Colonic mucosa (tissue), 4 donors: ENCODE measurements at regions not wholly inside any gene's neighbourhood (a gene's known extent, or its start where the extent isn't known, plus 50 kb on each side); places are given as distances from the start of the nearest gene placed in this dataset.

ENCODE experiments used
- DNase-seq: peaks from one replicate; pipeline ENCODE4 v3.0.0-alpha.2; 2020
- H3K27ac ChIP-seq: fragments of 200-600 bp; one replicate; pipeline ENCODE4 v1.8.0; 2021
- H3K27me3 ChIP-seq: fragments of 200-600 bp; one replicate; pipeline ENCODE4 v1.8.0; 2021
- H3K36me3 ChIP-seq: fragments of 200-600 bp; one replicate; pipeline ENCODE4 v1.8.0; 2021
- H3K4me1 ChIP-seq: fragments of 200-600 bp; one replicate; pipeline ENCODE4 v1.8.0; 2021; ENCODE audit warnings: mild to moderate bottlenecking
- H3K4me3 ChIP-seq: fragments of 200-600 bp; one replicate; pipeline ENCODE4 v1.8.0; 2021
- H3K9ac ChIP-seq, 2 donors: one replicate each; pipeline ENCODE4 v1.7.0; 2013; ENCODE audit warnings: control low read depth in 2 of 2, low read depth in 2 of 2, low read length in 2 of 2
- H3K9me3 ChIP-seq: fragments of 200-600 bp; one replicate; pipeline ENCODE4 v1.8.0; 2021
- intact Hi-C: fragments of 100-400 bp; cut with DNase I; formaldehyde crosslinking; loops from one replicate; pipeline ENCODE4 v1.14.1; 2022
- TF ChIP-seq, protein P1 (sequence below): fragments of 200-600 bp; IDR thresholded peaks from one replicate; pipeline ENCODE4 v1.8.0; 2022; ENCODE audit warnings: antibody characterized with exemption, mild to moderate bottlenecking
- donor health status: healthy.
- donor health status: DM: no; HTN: no; CAD: no.
- donor health status: DM: no; HTN: no; CAD: no.

DNA sequence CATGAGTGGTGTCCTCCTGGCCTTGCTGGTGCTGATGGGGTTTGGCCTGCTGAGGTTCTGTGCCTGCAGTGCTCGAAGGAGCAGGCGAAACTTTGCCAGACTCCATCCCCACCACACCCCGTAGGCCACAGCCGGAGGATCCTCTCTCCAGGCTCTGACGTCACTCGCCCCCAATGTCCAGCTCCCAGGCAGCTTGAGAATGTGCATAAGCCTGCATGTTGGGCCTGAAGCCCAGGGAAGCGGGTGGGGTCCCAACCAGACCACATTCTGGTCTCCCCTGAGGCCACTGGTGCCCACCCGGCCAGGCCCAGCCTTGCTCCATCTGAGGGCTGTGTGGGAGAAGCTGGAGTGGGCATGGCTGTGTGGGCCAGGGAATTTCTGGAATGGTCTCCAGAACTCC, 109.8 kb downstream of the ASB7 start:
- TF ChIP-seq, protein P1, sequence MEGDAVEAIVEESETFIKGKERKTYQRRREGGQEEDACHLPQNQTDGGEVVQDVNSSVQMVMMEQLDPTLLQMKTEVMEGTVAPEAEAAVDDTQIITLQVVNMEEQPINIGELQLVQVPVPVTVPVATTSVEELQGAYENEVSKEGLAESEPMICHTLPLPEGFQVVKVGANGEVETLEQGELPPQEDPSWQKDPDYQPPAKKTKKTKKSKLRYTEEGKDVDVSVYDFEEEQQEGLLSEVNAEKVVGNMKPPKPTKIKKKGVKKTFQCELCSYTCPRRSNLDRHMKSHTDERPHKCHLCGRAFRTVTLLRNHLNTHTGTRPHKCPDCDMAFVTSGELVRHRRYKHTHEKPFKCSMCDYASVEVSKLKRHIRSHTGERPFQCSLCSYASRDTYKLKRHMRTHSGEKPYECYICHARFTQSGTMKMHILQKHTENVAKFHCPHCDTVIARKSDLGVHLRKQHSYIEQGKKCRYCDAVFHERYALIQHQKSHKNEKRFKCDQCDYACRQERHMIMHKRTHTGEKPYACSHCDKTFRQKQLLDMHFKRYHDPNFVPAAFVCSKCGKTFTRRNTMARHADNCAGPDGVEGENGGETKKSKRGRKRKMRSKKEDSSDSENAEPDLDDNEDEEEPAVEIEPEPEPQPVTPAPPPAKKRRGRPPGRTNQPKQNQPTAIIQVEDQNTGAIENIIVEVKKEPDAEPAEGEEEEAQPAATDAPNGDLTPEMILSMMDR, result no peak
- no peaks in the 10 kb centered on the region for H3K27me3 ChIP-seq
- no peaks in the 10 kb centered on the region for H3K4me1 ChIP-seq
- peak overlapping the region in 1 of 2 donors; percentile 35 for H3K9ac ChIP-seq
- no peak overlapping the region for H3K27ac ChIP-seq
- H3K9me3 ChIP-seq, result no peaks in the 10 kb centered on the region
- DNase-seq, result peak; percentile 36
- H3K4me3 ChIP-seq, result no peak overlapping the region
- H3K36me3 ChIP-seq, result no peaks in the 10 kb centered on the region
- intact Hi-C loops, result no loop called here

DNA sequence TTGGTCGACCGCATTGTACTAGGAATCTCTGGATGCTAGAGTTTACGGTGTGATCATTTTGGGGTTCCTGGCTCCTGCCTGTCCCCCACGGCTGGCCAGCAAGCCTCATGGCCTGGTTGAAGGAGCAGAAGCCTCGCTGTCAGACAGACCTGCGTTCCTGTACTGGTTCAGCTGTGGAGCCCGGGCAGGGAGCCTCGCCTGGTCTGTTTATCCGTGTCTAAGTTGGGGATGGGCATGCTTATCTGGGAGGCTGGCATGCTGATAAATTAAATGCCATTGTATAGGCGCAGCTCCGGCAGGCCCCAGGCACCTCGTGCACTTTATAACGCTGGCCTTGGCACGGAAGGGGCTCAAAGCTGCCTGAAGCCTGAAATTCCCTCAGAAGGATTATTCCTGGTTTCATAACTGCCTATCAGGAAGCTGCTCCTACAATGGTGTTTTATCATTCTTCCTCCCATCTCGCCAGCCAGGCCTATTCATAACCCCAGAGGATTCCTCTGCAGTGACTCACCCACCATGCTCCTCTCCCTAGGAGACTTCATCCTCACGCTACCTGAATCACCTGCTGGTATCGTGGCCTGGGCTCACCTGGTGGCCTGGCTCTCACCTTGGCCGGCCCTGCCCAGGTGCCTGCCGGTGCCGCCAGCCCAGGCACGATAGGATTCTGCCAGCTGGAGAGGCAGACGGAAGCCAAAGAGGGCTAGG, 110.9 kb downstream of the ASB7 start:
- Histone ChIP-seq H3K36me3 (no peaks in the 10 kb centered on the region), H3K9me3 (no peaks in the 10 kb centered on the region), H3K4me3 (no peak overlapping the region), H3K9ac (no peak overlapping the region), H3K27ac (no peak overlapping the region), H3K27me3 (no peaks in the 10 kb centered on the region), H3K4me1 (no peaks in the 10 kb centered on the region)
- TF ChIP-seq, protein P1, result no peak
- no peak for DNase-seq
- intact Hi-C loops, result no loop called here

DNA sequence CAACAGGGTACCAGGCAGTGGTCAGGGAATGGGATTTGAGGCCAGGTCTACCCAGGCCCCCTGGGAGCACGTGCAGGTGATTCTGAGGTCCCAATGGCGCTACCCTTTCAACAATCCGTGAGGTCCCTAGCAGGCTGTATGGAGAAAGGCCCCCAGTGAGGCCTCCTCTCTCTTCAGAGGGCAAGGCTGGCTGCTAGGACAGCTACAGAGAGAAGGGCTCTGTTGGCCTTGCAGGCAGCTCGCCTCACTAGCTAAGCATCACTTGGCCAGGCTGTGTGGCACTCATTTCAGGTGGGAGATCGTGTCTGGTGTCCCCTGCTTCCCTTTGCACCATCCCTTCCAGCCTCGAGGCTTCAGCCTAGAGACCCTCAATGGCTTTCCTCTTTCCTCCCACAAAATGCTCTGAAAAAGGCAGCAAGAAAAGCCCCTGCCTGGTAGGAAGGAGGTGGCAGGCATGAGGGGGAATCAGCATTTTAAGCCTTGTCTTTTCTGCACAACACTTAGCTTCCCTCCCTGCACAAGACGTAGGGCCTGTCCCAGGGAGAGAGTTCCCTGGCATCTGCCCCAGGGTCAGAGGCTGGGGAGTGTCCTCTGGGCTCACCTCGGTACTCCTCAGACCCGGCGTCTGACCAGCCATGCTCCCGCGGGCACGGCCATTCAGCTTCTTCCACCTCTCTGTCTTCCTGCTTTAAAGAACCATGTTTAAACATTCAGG, 111.8 kb downstream of the ASB7 start:
- Histone ChIP-seq H3K9ac (no peak overlapping the region), H3K4me1 (no peaks in the 10 kb centered on the region), H3K27me3 (no peaks in the 10 kb centered on the region), H3K9me3 (no peaks in the 10 kb centered on the region), H3K4me3 (no peak overlapping the region), H3K27ac (no peak overlapping the region), H3K36me3 (no peaks in the 10 kb centered on the region)
- intact Hi-C loops, result no loop called here
- DNase-seq, result no peak
- TF ChIP-seq, protein P1, result no peak

DNA sequence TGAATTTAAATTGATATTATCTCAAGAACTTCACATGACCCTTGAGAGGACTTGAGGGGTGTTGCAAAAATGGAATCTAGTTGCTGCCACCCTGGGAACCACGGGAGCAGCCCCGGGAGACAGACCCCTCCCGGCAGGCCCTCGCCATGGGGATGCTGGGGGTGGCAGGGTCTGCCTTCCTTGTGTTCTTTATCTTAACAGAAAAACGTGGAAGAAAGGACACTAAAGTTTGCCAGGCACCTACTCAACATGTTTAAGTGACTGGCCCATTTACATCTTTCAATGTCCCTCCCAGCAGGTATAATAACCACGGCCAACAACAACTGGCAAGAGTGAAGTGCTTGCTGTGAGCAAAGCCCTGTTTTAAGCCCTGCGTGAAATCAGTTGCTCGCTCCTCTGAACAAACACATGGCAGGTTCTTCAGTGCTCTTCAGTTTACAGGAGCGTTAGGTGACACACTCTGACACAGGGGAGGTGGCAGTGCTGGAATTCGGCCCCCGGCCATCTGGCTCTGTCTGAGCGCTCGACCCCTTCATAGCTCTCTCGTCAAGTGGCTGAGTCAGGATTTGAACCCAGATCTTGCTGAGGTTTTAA, 112.5 kb downstream of the ASB7 start:
- Histone ChIP-seq H3K9me3 (no peaks in the 10 kb centered on the region), H3K4me3 (no peak overlapping the region), H3K4me1 (no peaks in the 10 kb centered on the region), H3K36me3 (no peaks in the 10 kb centered on the region), H3K27ac (no peak overlapping the region), H3K27me3 (no peaks in the 10 kb centered on the region), H3K9ac (no peak overlapping the region)
- intact Hi-C loops, result no loop called here
- TF ChIP-seq, protein P1, result no peak
- DNase-seq, result no peak

DNA sequence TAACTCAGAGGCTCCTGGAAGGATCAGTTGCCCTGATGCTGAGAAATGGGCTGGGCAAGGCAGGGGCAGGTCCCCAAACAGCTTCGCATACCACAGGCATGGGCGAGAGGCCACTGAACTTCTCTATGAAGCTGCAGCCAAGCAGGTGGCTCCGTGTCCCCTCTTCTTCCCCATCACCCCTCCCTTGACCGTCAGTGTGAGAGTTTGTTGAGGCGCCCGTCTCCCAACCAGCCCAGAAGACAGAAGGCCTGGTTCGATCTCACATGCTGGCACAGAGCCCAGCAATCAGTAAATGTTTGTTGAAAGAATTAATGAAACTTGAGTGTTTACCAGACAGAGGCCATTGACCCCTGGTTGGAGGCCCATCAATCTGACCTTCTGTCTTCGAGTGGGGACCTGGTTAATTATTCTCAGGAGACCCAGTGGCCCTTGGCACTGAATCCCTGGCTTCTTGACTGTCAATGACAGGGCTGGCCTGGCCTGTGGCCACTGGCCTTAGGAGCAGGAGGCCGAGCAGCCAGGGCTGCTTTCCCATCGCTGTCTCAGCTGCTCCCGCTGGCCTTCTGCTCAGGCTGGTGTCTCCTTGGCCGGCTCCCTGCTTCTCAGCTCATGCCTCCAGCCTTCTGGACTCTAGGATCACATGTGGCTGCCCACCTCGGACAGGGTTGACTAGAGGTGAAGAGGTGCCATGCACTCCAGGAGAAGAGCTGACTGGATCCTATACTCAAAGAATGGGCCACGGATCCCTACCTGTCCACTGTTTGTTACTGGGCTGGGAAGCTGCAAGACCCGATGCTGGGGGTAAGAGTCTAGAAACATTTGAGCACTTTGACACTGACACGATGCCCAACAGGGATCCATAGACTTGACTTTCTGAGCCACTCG, 113.4 kb downstream of the ASB7 start:
- DNase-seq, result peak; percentile 33
- no peak overlapping the region for H3K27ac ChIP-seq
- no peaks in the 10 kb centered on the region for H3K9me3 ChIP-seq
- intact Hi-C loops, result no loop called here
- TF ChIP-seq, protein P1, result no peak
- no peak overlapping the region for H3K9ac ChIP-seq
- H3K27me3 ChIP-seq, result no peaks in the 10 kb centered on the region
- no peaks in the 10 kb centered on the region for H3K4me1 ChIP-seq
- no peak overlapping the region for H3K4me3 ChIP-seq
- H3K36me3 ChIP-seq, result no peaks in the 10 kb centered on the region
